Heart right ventricle (tissue), 16 donors: ENCODE measurements at regions not wholly inside any gene's neighbourhood (a gene's known extent, or its start where the extent isn't known, plus 50 kb on each side); places are given as distances from the start of the nearest gene placed in this dataset.
"Not testable (repeated sequence)": the region's sequence is repeated elsewhere in the genome, so short reads cannot be mapped to it uniquely, and the experiment has no call there.

ENCODE experiments used
- ATAC-seq, 8 donors: fragments of 200-7000 bp; cut with Tn5 transposase; one replicate each; pipeline ENCODE4 v1.9.1; 2020; ENCODE audit warnings: mild to moderate bottlenecking in 8 of 8, moderate library complexity in 8 of 8, moderate number of reproducible peaks in 1 of 8
- DNase-seq, 2 donors: peaks; one replicate each; pipeline ENCODE4 v3.0.0-alpha.2; 2020
- H3K27ac ChIP-seq, 10 donors: fragments of 200-600 bp; sonication (generic) in 2 of 10; one replicate each; pipeline versions ENCODE4 v1.5.0 to v1.8.0; 2020 to 2022; ENCODE audit warnings: mild to moderate bottlenecking in 3 of 10
- H3K27me3 ChIP-seq, 7 donors: fragments of 200-600 bp; one replicate each; pipeline ENCODE4 v1.8.0; 2021 to 2022; ENCODE audit warnings: mild to moderate bottlenecking in 2 of 7
- H3K36me3 ChIP-seq, 9 donors: fragments of 200-600 bp; sonication (generic) in 1 of 9; one replicate each; pipeline versions ENCODE4 v1.5.0 to v1.8.0; 2020 to 2022; ENCODE audit warnings: mild to moderate bottlenecking in 2 of 9
- H3K4me1 ChIP-seq, 9 donors: fragments of 200-600 bp; sonication (generic) in 1 of 9; one replicate each; pipeline versions ENCODE4 v1.5.0 to v1.8.0; 2020 to 2022; ENCODE audit warnings: mild to moderate bottlenecking in 4 of 9
- H3K4me3 ChIP-seq, 10 donors: fragments of 200-600 bp; sonication (generic) in 2 of 10; one replicate each; pipeline versions ENCODE4 v1.5.0 to v1.8.0; 2020 to 2022; ENCODE audit warnings: mild to moderate bottlenecking in 7 of 10, moderate library complexity in 2 of 10
- H3K9me3 ChIP-seq, 11 donors: fragments of 200-600 bp in 10 of 11; sonication (generic) in 2 of 11; one replicate each; pipeline versions ENCODE4 v1.5.0 to v1.8.0; 2013 to 2022; ENCODE audit warnings: mild to moderate bottlenecking in 2 of 11, control low read depth in 1 of 11, moderate library complexity in 1 of 11
- CTCF ChIP-seq, 9 donors: fragments of 200-600 bp; sonication (generic) in 2 of 9; IDR thresholded peaks; one replicate each; pipeline versions ENCODE4 v1.5.0 to v1.8.0; 2021 to 2022; ENCODE audit warnings: antibody characterized with exemption in 9 of 9, mild to moderate bottlenecking in 5 of 9, moderate library complexity in 1 of 9
- WGBS, 2 donors: extraction: QIAGEN DNeasy Blood & Tissue Kit; methylation state at CpG; one replicate each; pipeline ENCODE4 v1.1.7; 2013; ENCODE audit warnings: inconsistent platforms in 1 of 2; 5-methylcytosine and 5-hydroxymethylcytosine counted together
- intact Hi-C, 10 donors: fragments of 100-400 bp; cut with DNase I; formaldehyde crosslinking; loops; one replicate each; pipeline versions ENCODE4 v1.11.1 to v1.14.2; 2022
- donor health status: Arrhythmogenic right ventricular cardiomyopathy.
- donor health status: ischemic (EF 13 %, LVEDD 7.1; RV severe dilation, severe dysfunction).
- donor health status: healthy with polysubstance abuse.
- donor health status: DM: no; HTN: yes; CAD: no.
- donor health status: DM: no; HTN: no; CAD: no.
- donor health status: ischemic (EF 25% LVEDD 6.9; RV normal size, moderate dysfunction).
- donor health status: ischemic (EF 25% LVEDD 5.7; RV mildly dilated, moderate dysfunction).
- donor health status: healthy.
- donor health status: DM: yes; HTN: yes; CAD: no.
- donor health status: Ischemic cardiomyopathy.
- donor health status: ischemic (EF 35%, LVEDD 5.7; RV mildly dilated, moderate dysfunction).
- donor health status: nonischemic (EF 11% LVEDD 7.7; RV severe dilation, severe dysfunction).
- donor health status: DM: yes; HTN: yes; CAD: no.
- donor health status: PGD.
- donor health status: ischemic (EF 29% LVEDD 5.4; RV normal size, mild dysfunction).
- donor health status: nonischemic (EF 23%, LVEDD 6.1; RV moderate dilation, normal function).

GRCh38 chr2:113386780-113387433 lies 50.6 kb upstream of the ZNG1B start:
- Histone ChIP-seq H3K27me3 (peaks cover 0 to 14% (median 6%) of the 10 kb centered on the region in 7 donors), H3K4me1 (peaks cover 0 to 17% (median 0%) of the 10 kb centered on the region in 9 donors), H3K27ac (peak overlapping the region in 1 of 10 donors; percentile 65)
- peak in 5 of 8 donors; percentile 49 to 71 (median 57) for ATAC-seq
- H3K9me3 ChIP-seq, DNase-seq, H3K36me3 ChIP-seq, H3K4me3 ChIP-seq: not testable (repeated sequence)
- WGBS, 2 donors: 77 to 80% methylated on average over 6 of the region's 6 CpGs
- intact Hi-C loops: loop anchor here in 4 of 10 donors (5.0 kb wide), 2 partner anchors 140 to 250 kb away; no protein-coding TSS in a partner anchor

- intact Hi-C loops: loop anchor here in 1 of 10 donors (10.0 kb wide), 1 partner anchor 245 kb away; no protein-coding TSS in a partner anchor
- Histone ChIP-seq H3K27me3 (peaks cover 0 to 12% (median 6%) of the 10 kb centered on the region in 7 donors), H3K4me1 (peaks cover 0 to 19% (median 0%) of the 10 kb centered on the region in 9 donors)
- 77 to 79% methylated on average over 2 of the region's 2 CpGs for WGBS, 2 donors
- H3K4me3 ChIP-seq, H3K27ac ChIP-seq, ATAC-seq, DNase-seq, H3K9me3 ChIP-seq, H3K36me3 ChIP-seq: not testable (repeated sequence)
These were observed 57.9 kb upstream of the ZNG1B start for GRCh38 chr2:113379621-113380020.

GRCh38 chr2:113376913-113377445 lies 60.5 kb upstream of the ZNG1B start:
- no peak for TF ChIP-seq CTCF (IDR thresholded peaks at IDR 0.05)
- WGBS, 2 donors: 88 to 89% methylated on average over 3 of the region's 3 CpGs
- H3K9me3 ChIP-seq: no peaks in the 10 kb centered on the region
- ATAC-seq (peak in 7 of 8 donors; percentile 42 to 72 (median 48)), DNase-seq (no peak)
- peak overlapping the region in 1 of 10 donors; percentile 81 for H3K27ac ChIP-seq
- no peaks in the 10 kb centered on the region for H3K36me3 ChIP-seq
- peaks cover 0 to 19% (median 0%) of the 10 kb centered on the region in 9 donors for H3K4me1 ChIP-seq
- no peak overlapping the region for H3K4me3 ChIP-seq
- intact Hi-C loops: loop anchor here in 1 of 10 donors (10.0 kb wide), 1 partner anchor 242 kb away; no protein-coding TSS in a partner anchor
- H3K27me3 ChIP-seq: peaks cover 0 to 13% (median 0%) of the 10 kb centered on the region in 7 donors

GRCh38 chr2:113376253-113376912 lies 61.1 kb upstream of the ZNG1B start:
- 89 to 91% methylated on average over 2 of the region's 2 CpGs for WGBS, 2 donors
- DNase-seq (no peak), ATAC-seq (peak in 2 of 8 donors; percentile 25 to 53)
- no peak for TF ChIP-seq CTCF (IDR thresholded peaks at IDR 0.05)
- Histone ChIP-seq H3K4me3 (no peak overlapping the region), H3K9me3 (no peaks in the 10 kb centered on the region), H3K4me1 (peaks cover 0 to 19% (median 0%) of the 10 kb centered on the region in 9 donors), H3K27ac (peak overlapping the region in 3 of 10 donors; percentile 23 to 81 (median 33)), H3K27me3 (peaks cover 0 to 14% (median 0%) of the 10 kb centered on the region in 7 donors), H3K36me3 (no peaks in the 10 kb centered on the region)
- intact Hi-C loops: loop anchor here in 1 of 10 donors (10.0 kb wide), 1 partner anchor 242 kb away; no protein-coding TSS in a partner anchor

- not testable (repeated sequence) for H3K9me3 ChIP-seq, ATAC-seq
These were observed 62.6 kb upstream of the ZNG1B start for GRCh38 chr2:113374857-113375256.

GRCh38 chr2:113372258-113372834 lies 65.1 kb upstream of the ZNG1B start:
- H3K27me3 ChIP-seq: peaks cover 0 to 11% (median 0%) of the 10 kb centered on the region in 7 donors
- not testable (repeated sequence) for ATAC-seq, H3K4me3 ChIP-seq, H3K9me3 ChIP-seq, H3K36me3 ChIP-seq, DNase-seq, H3K27ac ChIP-seq
- intact Hi-C loops: loop anchor here in 8 of 10 donors (2.0 to 10.0 kb wide), 5 partner anchors 125 to 238 kb away; no protein-coding TSS in a partner anchor
- peaks cover 0 to 14% (median 0%) of the 10 kb centered on the region in 9 donors for H3K4me1 ChIP-seq
- 79 to 87% methylated on average over 14 of the region's 14 CpGs for WGBS, 2 donors

More at GRCh38 chr2:113374857-113375256, 62.6 kb upstream of the ZNG1B start:
- H3K27ac ChIP-seq: peak overlapping the region in 1 of 10 donors; percentile 13
- not testable (repeated sequence) for H3K4me3 ChIP-seq, DNase-seq, H3K36me3 ChIP-seq
- peaks cover 0 to 19% (median 0%) of the 10 kb centered on the region in 9 donors for H3K4me1 ChIP-seq
- WGBS, 2 donors: 17 to 33% methylated on average over 4 of the region's 4 CpGs
- H3K27me3 ChIP-seq: peaks cover 0 to 16% (median 0%) of the 10 kb centered on the region in 7 donors
- intact Hi-C loops: loop anchor here in 8 of 10 donors (5.0 to 10.0 kb wide), 4 partner anchors 128 to 240 kb away; no protein-coding TSS in a partner anchor
